NB4 (cell line): ENCODE measurements at regions not wholly inside any gene's neighbourhood (a gene's known extent, or its start where the extent isn't known, plus 50 kb on each side); places are given as distances from the start of the nearest gene placed in this dataset.

Experiments
- DNase-seq: peaks from one replicate; pipeline ENCODE4 v3.0.0; 2010; ENCODE audit warnings: low read depth
- H3K4me3 ChIP-seq: one replicate; pipeline ENCODE4 v1.5.1; 2011; ENCODE audit warnings: mild to moderate bottlenecking, low read depth, low read length, moderate library complexity
- CTCF ChIP-seq: IDR thresholded peaks from one replicate; pipeline ENCODE4 v1.5.1; 2012; ENCODE audit warnings: low read depth, low read length
- MAX ChIP-seq: IDR thresholded peaks from 2 replicates; pipeline ENCODE4 v1.6.1; 2011; ENCODE audit warnings: low read depth, low read length
- MYC ChIP-seq: IDR thresholded peaks from 2 replicates; pipeline ENCODE4 v1.6.1; 2011; ENCODE audit warnings: low read depth, low read length
- POLR2A ChIP-seq: IDR thresholded peaks from 2 replicates; pipeline ENCODE4 v1.6.1; 2011; ENCODE audit warnings: mild to moderate bottlenecking; ENCODE audit not compliant: insufficient read length; ENCODE audit errors: extremely low read depth

DNA sequence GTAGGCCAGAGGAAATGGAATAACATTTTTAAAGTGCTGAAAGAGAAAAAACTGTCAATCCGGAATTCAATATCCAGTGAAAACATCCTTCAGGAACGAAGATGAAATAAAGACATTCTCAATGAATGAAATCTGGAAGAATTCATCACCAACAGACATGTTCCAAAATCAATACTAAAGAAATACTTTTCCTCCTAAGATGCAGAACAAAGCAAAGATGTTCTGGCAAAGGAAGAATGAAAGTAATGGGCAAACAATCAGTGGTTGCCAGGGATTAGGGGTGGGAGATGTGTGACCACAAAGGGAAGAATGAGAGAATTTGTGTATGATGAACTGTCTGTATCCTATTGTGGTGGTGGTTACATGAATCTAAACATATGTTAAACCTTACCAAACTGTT lies 52.8 kb upstream of the EEPD1 start:
- no peak for TF ChIP-seq MAX
- no peak for TF ChIP-seq POLR2A
- no peak for TF ChIP-seq MYC
- no peak for TF ChIP-seq CTCF
- H3K4me3 ChIP-seq, result no peak overlapping the region
- DNase-seq, result no peak

- no peak overlapping the region for H3K4me3 ChIP-seq
- DNase-seq, result no peak
- TF ChIP-seq MYC, result no peak
- TF ChIP-seq MAX, result no peak
- TF ChIP-seq CTCF, result no peak
- TF ChIP-seq POLR2A, result no peak
Observed at GRCh38 chr7:36100634-36101033, 52.4 kb upstream of the EEPD1 start.
